Transverse colon (tissue), 4 donors: ENCODE measurements at regions not wholly inside any gene's neighbourhood (a gene's known extent, or its start where the extent isn't known, plus 50 kb on each side); places are given as distances from the start of the nearest gene placed in this dataset.

Source experiments
- DNase-seq: peaks from one replicate; pipeline ENCODE4 v3.0.0-alpha.2; 2019
- H3K27ac ChIP-seq, 4 donors: fragments of 200-600 bp; sonication (generic); 2 replicates each; pipeline ENCODE4 v1.5.1; 2016 to 2018; ENCODE audit warnings: inconsistent platforms in 4 of 4
- H3K27me3 ChIP-seq: fragments of 200-600 bp; sonication (generic); 2 replicates; pipeline ENCODE4 v1.5.1; 2017; ENCODE audit warnings: inconsistent platforms
- H3K36me3 ChIP-seq, 4 donors: fragments of 200-600 bp; sonication (generic); 2 replicates each; pipeline ENCODE4 v1.5.1; 2017 to 2019; ENCODE audit warnings: inconsistent platforms in 4 of 4
- H3K4me1 ChIP-seq, 4 donors: fragments of 200-600 bp; sonication (generic); 2 replicates each; pipeline ENCODE4 v1.5.1; 2017 to 2020; ENCODE audit warnings: inconsistent platforms in 4 of 4
- H3K4me3 ChIP-seq, 4 donors: fragments of 200-600 bp; sonication (generic); 1 replicate in 1 of 4; 2 replicates in 3 of 4; pipeline versions ENCODE4 v1.5.1 to v1.6.1; 2017 to 2019; ENCODE audit warnings: inconsistent platforms in 4 of 4
- H3K9me3 ChIP-seq, 2 donors: fragments of 200-600 bp; sonication (generic); 2 replicates each; pipeline ENCODE4 v1.5.1; 2017 to 2019; ENCODE audit warnings: inconsistent platforms in 2 of 2
- EP300 ChIP-seq: sonication (generic); formaldehyde crosslinking; IDR thresholded peaks from one replicate; pipeline ENCODE4 v1.6.1; 2017; ENCODE audit warnings: antibody characterized with exemption, low read depth
- POLR2A ChIP-seq: fragments of 450-650 bp; IDR thresholded peaks from one replicate; pipeline ENCODE4 v1.6.1; 2016; ENCODE audit warnings: antibody characterized with exemption, mild to moderate bottlenecking, moderate library complexity
- POLR2AphosphoS5 ChIP-seq, 3 donors: sonication (generic); formaldehyde crosslinking; IDR thresholded peaks; one replicate each; pipeline ENCODE4 v1.6.1; 2016; ENCODE audit warnings: antibody characterized with exemption in 3 of 3
- WGBS, 2 donors: methylation state at CpG; one replicate each; pipeline ENCODE4 v1.1.5; 2018; ENCODE audit warnings: low coverage in 1 of 2; 5-methylcytosine and 5-hydroxymethylcytosine counted together
- in situ Hi-C, 4 donors: fragments of 200-750 bp; cut with MboI; loops; one replicate each; pipeline versions ENCODE4 v1.15.0 to v1.15.1; 2017; ENCODE audit warnings: low sequenced_read_pairs in 3 of 4, low pct_ligation_motif_present in 1 of 4, low pct_unique_long_range_greater_than_20kb in 1 of 4
- intact Hi-C: fragments of 100-400 bp; cut with DNase I; formaldehyde crosslinking; loops from one replicate; pipeline ENCODE4 v1.15.1; 2023; ENCODE audit warnings: low total_unique reads
- TF ChIP-seq, protein P1 (sequence below), 5 experiments: fragments of 200-600 bp in 3 of 5; fragments of 450-650 bp in 2 of 5; sonication (generic) in 3 of 5; IDR thresholded peaks; 1 replicate in 2 of 5; 2 replicates in 3 of 5; pipeline ENCODE4 v1.5.1; 2016 to 2017; ENCODE audit warnings: antibody characterized with exemption in 5 of 5, inconsistent platforms in 3 of 5, mild to moderate bottlenecking in 2 of 5, moderate library complexity in 1 of 5

DNA sequence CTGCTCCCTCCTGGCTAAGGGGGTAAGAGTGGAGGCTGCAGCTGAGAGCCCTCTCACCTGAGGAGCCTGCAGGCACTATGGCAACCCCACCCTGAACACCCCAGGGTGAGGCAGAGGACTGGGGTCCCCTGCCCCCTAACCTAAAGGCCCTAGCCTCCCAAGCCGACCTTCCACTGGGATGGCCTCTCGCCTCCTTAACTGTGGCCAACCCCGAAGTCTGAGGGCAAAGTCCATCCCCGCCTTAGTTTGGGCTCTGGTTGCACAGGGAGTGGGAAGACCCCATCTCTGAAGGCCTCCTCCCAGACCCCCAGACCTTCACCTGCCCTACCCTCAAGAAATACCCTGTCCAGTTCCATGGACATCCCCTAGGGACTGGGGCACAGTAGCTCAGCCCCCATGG, 100.6 kb upstream of the PRR23E start:
- Histone ChIP-seq H3K4me1 (no peaks in the 10 kb centered on the region), H3K9me3 (no peaks in the 10 kb centered on the region), H3K27me3 (no peaks in the 10 kb centered on the region), H3K4me3 (no peak overlapping the region), H3K27ac (no peak overlapping the region), H3K36me3 (no peaks in the 10 kb centered on the region)
- DNase-seq, result no peak
- in situ Hi-C loops (no loop called here), intact Hi-C loops (no loop called here)
- 53 to 69% methylated on average over 3 to 4 of the region's 4 CpGs for WGBS, 2 donors
- TF ChIP-seq POLR2A, result no peak
- TF ChIP-seq, protein P1, sequence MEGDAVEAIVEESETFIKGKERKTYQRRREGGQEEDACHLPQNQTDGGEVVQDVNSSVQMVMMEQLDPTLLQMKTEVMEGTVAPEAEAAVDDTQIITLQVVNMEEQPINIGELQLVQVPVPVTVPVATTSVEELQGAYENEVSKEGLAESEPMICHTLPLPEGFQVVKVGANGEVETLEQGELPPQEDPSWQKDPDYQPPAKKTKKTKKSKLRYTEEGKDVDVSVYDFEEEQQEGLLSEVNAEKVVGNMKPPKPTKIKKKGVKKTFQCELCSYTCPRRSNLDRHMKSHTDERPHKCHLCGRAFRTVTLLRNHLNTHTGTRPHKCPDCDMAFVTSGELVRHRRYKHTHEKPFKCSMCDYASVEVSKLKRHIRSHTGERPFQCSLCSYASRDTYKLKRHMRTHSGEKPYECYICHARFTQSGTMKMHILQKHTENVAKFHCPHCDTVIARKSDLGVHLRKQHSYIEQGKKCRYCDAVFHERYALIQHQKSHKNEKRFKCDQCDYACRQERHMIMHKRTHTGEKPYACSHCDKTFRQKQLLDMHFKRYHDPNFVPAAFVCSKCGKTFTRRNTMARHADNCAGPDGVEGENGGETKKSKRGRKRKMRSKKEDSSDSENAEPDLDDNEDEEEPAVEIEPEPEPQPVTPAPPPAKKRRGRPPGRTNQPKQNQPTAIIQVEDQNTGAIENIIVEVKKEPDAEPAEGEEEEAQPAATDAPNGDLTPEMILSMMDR (IDR thresholded peaks at IDR 0.05), result no peak
- TF ChIP-seq POLR2AphosphoS5 (IDR thresholded peaks at IDR 0.05), result no peak
- no peak for TF ChIP-seq EP300

DNA sequence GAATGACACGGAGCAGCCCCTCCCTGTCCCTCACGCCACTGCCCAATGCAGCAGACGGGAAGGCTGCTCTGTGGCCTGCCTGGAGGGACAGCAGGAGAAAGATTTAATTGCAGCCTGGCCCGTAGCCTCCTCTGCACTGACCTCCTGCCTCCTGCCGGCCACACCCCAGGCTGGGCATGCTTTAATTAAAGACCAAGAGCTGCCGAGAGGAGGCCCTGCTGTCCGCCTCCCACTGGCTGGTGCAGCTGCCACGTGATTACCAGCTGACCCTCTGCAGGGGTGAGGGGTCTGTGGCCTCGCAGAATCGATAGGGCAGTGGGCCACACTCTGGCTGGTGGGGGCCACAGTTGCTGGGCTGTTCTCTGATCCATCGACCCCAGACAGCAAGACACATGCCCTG, 100.2 kb upstream of the PRR23E start:
- TF ChIP-seq, protein P1 (IDR thresholded peaks at IDR 0.05), result peak in 2 of 5 experiments; percentile 13 to 30
- TF ChIP-seq EP300, result no peak
- in situ Hi-C loops, result no loop called here

DNA sequence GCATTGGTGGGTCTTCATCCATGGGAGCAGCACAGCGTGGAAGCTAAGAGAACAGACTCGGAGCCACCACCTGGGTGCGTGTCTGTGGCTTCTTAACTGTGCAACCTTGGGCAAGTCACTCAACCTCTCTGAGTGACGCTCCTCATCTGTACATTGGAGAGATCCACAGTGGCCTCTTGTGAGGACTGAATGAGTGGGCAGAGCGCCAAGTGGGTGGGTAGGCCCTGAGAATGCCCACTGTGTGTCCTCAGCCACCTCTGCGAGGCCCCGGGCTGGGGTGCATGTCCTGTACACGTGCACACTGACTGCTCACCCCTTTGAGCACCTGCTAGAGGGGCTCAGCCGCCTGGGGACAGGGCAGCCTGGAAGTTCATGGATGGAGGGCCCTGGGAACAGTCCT, 99.6 kb upstream of the PRR23E start:
- intact Hi-C loops, result no loop called here
- H3K4me1 ChIP-seq, result no peaks in the 10 kb centered on the region
- TF ChIP-seq EP300 (no peak), POLR2A (no peak), POLR2AphosphoS5 (IDR thresholded peaks at IDR 0.05) (no peak)
- TF ChIP-seq, protein P1 (IDR thresholded peaks at IDR 0.05), result no peak

More for the DNA sequence above, 100.2 kb upstream of the PRR23E start:
- no peaks in the 10 kb centered on the region for H3K4me1 ChIP-seq
- H3K4me3 ChIP-seq, result no peak overlapping the region
- DNase-seq, result peak; percentile 13
- intact Hi-C loops, result no loop called here
- H3K27ac ChIP-seq, result no peak overlapping the region
- H3K27me3 ChIP-seq, result no peaks in the 10 kb centered on the region
- 55% methylated on average over 11 of the region's 11 CpGs; no CpG with 5 or more reads in 1 of the 2 donors for WGBS, 2 donors
- no peaks in the 10 kb centered on the region for H3K36me3 ChIP-seq
- H3K9me3 ChIP-seq, result no peaks in the 10 kb centered on the region

DNA sequence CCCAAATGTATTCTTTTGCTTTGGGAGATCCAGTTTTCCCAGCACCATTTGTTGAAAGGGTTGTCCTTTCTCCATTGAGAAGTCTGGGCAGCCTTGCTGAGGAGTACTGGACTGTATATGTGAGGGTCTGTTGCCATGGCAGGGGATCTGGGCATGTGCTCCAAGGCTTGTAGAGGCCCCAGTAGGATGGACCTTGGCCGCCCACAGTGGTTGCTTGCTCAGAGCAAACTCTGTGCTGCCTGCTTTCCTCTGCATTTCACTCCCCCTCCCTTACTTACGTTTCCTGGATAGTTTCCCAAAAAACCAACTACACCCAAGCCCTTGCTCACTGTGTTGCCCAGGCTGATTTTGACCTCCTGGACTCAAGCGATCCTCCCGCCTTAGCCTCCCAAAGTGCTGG, 97.2 kb upstream of the PRR23E start:
- Histone ChIP-seq H3K27me3 (no peaks in the 10 kb centered on the region), H3K9me3 (no peaks in the 10 kb centered on the region), H3K4me3 (no peak overlapping the region), H3K4me1 (no peaks in the 10 kb centered on the region), H3K27ac (no peak overlapping the region), H3K36me3 (no peaks in the 10 kb centered on the region)
- 84 to 89% methylated on average over 4 of the region's 4 CpGs for WGBS, 2 donors
- in situ Hi-C loops (no loop called here), intact Hi-C loops (no loop called here)
- TF ChIP-seq EP300 (no peak), POLR2AphosphoS5 (IDR thresholded peaks at IDR 0.05) (no peak), POLR2A (no peak)
- TF ChIP-seq, protein P1 (IDR thresholded peaks at IDR 0.05), result no peak
- no peak for DNase-seq

More for the DNA sequence above, 99.6 kb upstream of the PRR23E start:
- Histone ChIP-seq H3K27ac (no peak overlapping the region), H3K36me3 (no peaks in the 10 kb centered on the region), H3K27me3 (no peaks in the 10 kb centered on the region), H3K4me3 (no peak overlapping the region), H3K9me3 (no peaks in the 10 kb centered on the region)
- in situ Hi-C loops, result no loop called here
- 83% methylated on average over 9 of the region's 9 CpGs; no CpG with 5 or more reads in 1 of the 2 donors for WGBS, 2 donors
- DNase-seq, result no peak
